ENCODE measurements at regions not wholly inside any gene's neighbourhood (a gene's known extent, or its start where the extent isn't known, plus 50 kb on each side); places are given as distances from the start of the nearest gene placed in this dataset.

DNA sequence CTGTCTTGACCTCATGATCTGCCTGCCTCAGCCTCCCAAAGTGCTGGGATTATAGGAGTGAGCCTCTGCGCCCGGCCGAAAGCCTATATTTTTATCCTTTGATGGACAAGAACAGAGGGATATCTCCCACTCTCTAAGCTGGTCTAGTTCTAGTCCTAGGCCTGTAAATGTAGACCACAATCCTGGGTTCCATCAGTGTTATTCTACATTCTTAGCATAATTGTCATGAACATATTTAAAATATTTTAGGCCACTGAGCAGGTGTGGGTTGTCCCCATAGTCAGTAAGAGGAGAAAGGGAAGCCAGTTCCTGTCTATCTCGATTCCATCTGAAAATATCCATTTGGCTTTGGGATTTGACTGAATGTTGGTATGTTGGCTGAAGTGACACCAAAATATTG lies 118.1 kb downstream of the EBLN2 start:
- CTCF ChIA-PET (ENCODE audit: low intra/inter-chr PET ratio), result no interaction called here
- no TSS peak for BruUV-seq (replicated peaks)
- in situ Hi-C loops (cut with MboI), result no loop called here
- H3K27ac ChIP-seq (ENCODE audit: extremely low read depth, low read depth, low read length), result no peak overlapping the region
- H3K4me3 ChIP-seq, result no peak overlapping the region
- H4K20me1 ChIP-seq (replicated peaks; ENCODE audit: control insufficient read depth, insufficient read depth, low read length), result no peaks in the 10 kb centered on the region
- H3K9me1 ChIP-seq (ENCODE audit: control insufficient read depth, insufficient read depth, low read length), result no peaks in the 10 kb centered on the region
- intact Hi-C loops (cut with micrococcal nuclease), result loop anchor here (10.0 kb wide), 1 partner anchor 75 kb away; no protein-coding TSS in a partner anchor
- H3K4me2 ChIP-seq (ENCODE audit: insufficient read depth, low read length), result no peak overlapping the region
- TF ChIP-seq SRSF9 (IDR thresholded peaks at IDR 0.05; ENCODE audit: borderline replicate concordance, low read depth, low read length), result no peak
- no peak for TF ChIP-seq HMGN3 (IDR thresholded peaks at IDR 0.05; ENCODE audit: borderline replicate concordance, extremely low read depth, insufficient read length, low read depth, low read length)
- TF ChIP-seq, protein P1, sequence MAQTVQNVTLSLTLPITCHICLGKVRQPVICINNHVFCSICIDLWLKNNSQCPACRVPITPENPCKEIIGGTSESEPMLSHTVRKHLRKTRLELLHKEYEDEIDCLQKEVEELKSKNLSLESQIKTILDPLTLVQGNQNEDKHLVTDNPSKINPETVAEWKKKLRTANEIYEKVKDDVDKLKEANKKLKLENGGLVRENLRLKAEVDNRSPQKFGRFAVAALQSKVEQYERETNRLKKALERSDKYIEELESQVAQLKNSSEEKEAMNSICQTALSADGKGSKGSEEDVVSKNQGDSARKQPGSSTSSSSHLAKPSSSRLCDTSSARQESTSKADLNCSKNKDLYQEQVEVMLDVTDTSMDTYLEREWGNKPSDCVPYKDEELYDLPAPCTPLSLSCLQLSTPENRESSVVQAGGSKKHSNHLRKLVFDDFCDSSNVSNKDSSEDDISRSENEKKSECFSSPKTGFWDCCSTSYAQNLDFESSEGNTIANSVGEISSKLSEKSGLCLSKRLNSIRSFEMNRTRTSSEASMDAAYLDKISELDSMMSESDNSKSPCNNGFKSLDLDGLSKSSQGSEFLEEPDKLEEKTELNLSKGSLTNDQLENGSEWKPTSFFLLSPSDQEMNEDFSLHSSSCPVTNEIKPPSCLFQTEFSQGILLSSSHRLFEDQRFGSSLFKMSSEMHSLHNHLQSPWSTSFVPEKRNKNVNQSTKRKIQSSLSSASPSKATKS (CRISPR knock-in tag; IDR thresholded peaks at IDR 0.05), result no peak
- TF ChIP-seq, protein P2, sequence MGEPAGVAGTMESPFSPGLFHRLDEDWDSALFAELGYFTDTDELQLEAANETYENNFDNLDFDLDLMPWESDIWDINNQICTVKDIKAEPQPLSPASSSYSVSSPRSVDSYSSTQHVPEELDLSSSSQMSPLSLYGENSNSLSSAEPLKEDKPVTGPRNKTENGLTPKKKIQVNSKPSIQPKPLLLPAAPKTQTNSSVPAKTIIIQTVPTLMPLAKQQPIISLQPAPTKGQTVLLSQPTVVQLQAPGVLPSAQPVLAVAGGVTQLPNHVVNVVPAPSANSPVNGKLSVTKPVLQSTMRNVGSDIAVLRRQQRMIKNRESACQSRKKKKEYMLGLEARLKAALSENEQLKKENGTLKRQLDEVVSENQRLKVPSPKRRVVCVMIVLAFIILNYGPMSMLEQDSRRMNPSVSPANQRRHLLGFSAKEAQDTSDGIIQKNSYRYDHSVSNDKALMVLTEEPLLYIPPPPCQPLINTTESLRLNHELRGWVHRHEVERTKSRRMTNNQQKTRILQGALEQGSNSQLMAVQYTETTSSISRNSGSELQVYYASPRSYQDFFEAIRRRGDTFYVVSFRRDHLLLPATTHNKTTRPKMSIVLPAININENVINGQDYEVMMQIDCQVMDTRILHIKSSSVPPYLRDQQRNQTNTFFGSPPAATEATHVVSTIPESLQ (CRISPR knock-in tag; IDR thresholded peaks at IDR 0.05), result no peak
- TF ChIP-seq ZNF764 (CRISPR knock-in tag; IDR thresholded peaks at IDR 0.05; ENCODE audit: low read depth), result no peak
- TF ChIP-seq POU5F1 (IDR thresholded peaks at IDR 0.05; ENCODE audit: borderline replicate concordance, low read depth, low read length, partially characterized antibody), result no peak
- TF ChIP-seq, protein P3, sequence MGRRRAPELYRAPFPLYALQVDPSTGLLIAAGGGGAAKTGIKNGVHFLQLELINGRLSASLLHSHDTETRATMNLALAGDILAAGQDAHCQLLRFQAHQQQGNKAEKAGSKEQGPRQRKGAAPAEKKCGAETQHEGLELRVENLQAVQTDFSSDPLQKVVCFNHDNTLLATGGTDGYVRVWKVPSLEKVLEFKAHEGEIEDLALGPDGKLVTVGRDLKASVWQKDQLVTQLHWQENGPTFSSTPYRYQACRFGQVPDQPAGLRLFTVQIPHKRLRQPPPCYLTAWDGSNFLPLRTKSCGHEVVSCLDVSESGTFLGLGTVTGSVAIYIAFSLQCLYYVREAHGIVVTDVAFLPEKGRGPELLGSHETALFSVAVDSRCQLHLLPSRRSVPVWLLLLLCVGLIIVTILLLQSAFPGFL (CRISPR knock-in tag; IDR thresholded peaks at IDR 0.05), result no peak
- no peak for TF ChIP-seq XRCC4 (IDR thresholded peaks at IDR 0.05; ENCODE audit: extremely low read depth, insufficient read depth, insufficient read length)
- TF ChIP-seq, protein P4, sequence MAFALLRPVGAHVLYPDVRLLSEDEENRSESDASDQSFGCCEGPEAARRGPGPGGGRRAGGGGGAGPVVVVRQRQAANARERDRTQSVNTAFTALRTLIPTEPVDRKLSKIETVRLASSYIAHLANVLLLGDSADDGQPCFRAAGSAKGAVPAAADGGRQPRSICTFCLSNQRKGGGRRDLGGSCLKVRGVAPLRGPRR (CRISPR knock-in tag; IDR thresholded peaks at IDR 0.05), result no peak
- TF ChIP-seq JUND (IDR thresholded peaks at IDR 0.05; ENCODE audit: borderline replicate concordance, low read depth, low read length), result no peak
- TF ChIP-seq JUND (tag; IDR thresholded peaks at IDR 0.05; ENCODE audit: borderline replicate concordance, low read depth, low read length), result no peak
- TF ChIP-seq, protein P5, sequence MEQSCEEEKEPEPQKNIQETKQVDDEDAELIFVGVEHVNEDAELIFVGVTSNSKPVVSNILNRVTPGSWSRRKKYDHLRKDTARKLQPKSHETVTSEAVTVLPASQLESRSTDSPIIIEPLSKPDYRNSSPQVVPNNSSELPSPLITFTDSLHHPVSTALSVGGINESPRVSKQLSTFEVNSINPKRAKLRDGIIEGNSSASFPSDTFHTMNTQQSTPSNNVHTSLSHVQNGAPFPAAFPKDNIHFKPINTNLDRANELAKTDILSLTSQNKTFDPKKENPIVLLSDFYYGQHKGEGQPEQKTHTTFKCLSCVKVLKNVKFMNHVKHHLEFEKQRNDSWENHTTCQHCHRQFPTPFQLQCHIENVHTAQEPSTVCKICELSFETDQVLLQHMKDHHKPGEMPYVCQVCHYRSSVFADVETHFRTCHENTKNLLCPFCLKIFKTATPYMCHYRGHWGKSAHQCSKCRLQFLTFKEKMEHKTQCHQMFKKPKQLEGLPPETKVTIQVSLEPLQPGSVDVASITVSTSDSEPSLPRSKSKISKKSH (CRISPR knock-in tag; IDR thresholded peaks at IDR 0.05), result no peak
- no peak for TF ChIP-seq HNRNPK (IDR thresholded peaks at IDR 0.05; ENCODE audit: low read depth, low read length, poor library complexity, severe bottlenecking)
- DNase-seq (ENCODE audit: extremely low read depth in 1 of 4, low spot score in 3 of 4) (no peak), FAIRE-seq (no peak), ATAC-seq (no peak)
- no peaks in the 10 kb centered on the region for H3K79me2 ChIP-seq (ENCODE audit: control insufficient read depth, insufficient read depth, low read length)
- H3K4me1 ChIP-seq (replicated peaks in 1 of 2; ENCODE audit: control insufficient read depth in 2 of 2, insufficient read depth in 2 of 2, low read length in 2 of 2), result no peaks in the 10 kb centered on the region
- peaks cover 0 to 7% of the 10 kb centered on the region in 2 experiments; a peak in 3 of 5 replicates for H3K27me3 ChIP-seq (ENCODE audit: control insufficient read depth in 2 of 2, insufficient read depth in 2 of 2, low read length in 2 of 2)
- H3K36me3 ChIP-seq (ENCODE audit: control insufficient read depth, insufficient read depth, low read length), result no peaks in the 10 kb centered on the region
- POLR2A ChIA-PET, result no interaction called here
- H3K9me3 ChIP-seq (replicated peaks; ENCODE audit: control insufficient read depth, insufficient read depth, low read depth, low read length), result no peaks in the 10 kb centered on the region
- no peak overlapping the region for H2AFZ ChIP-seq (ENCODE audit: low read depth, low read length)
- no peak overlapping the region for H3K9ac ChIP-seq (ENCODE audit: insufficient read depth in 1 of 2, low read depth in 2 of 2, low read length in 2 of 2)
- 9% methylated on average over 4 of the region's 4 CpGs for WGBS (ENCODE audit: insufficient coverage, low coverage, missing lambda C conversion rate)

Measured in K562 (cell line).